Retinal pigment epithelial cell (primary cell): ENCODE measurements at regions not wholly inside any gene's neighbourhood (a gene's known extent, or its start where the extent isn't known, plus 50 kb on each side); places are given as distances from the start of the nearest gene placed in this dataset.

ENCODE experiments used
- DNase-seq: peaks from one replicate; pipeline ENCODE4 v3.0.0-alpha.2; 2010; ENCODE audit warnings: low read depth
- H3K4me3 ChIP-seq: 2 replicates; pipeline ENCODE4 v1.5.1; 2011; ENCODE audit warnings: mild to moderate bottlenecking, low read length, control low read depth, moderate library complexity
- TF ChIP-seq, protein P1 (sequence below): conservative IDR thresholded peaks from 2 replicates; pipeline ENCODE4 v1.5.1; 2011; ENCODE audit warnings: low read depth, low read length, control low read depth, inconsistent platforms

GRCh38 chr2:42846026-42846425 is 53.6 kb upstream of the HAAO start:
- no peak for DNase-seq
- no peak overlapping the region for H3K4me3 ChIP-seq
- TF ChIP-seq, protein P1, sequence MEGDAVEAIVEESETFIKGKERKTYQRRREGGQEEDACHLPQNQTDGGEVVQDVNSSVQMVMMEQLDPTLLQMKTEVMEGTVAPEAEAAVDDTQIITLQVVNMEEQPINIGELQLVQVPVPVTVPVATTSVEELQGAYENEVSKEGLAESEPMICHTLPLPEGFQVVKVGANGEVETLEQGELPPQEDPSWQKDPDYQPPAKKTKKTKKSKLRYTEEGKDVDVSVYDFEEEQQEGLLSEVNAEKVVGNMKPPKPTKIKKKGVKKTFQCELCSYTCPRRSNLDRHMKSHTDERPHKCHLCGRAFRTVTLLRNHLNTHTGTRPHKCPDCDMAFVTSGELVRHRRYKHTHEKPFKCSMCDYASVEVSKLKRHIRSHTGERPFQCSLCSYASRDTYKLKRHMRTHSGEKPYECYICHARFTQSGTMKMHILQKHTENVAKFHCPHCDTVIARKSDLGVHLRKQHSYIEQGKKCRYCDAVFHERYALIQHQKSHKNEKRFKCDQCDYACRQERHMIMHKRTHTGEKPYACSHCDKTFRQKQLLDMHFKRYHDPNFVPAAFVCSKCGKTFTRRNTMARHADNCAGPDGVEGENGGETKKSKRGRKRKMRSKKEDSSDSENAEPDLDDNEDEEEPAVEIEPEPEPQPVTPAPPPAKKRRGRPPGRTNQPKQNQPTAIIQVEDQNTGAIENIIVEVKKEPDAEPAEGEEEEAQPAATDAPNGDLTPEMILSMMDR = no peak

GRCh38 chr2:42844901-42845821 is 52.8 kb upstream of the HAAO start:
- H3K4me3 ChIP-seq = no peak overlapping the region
- no peak for DNase-seq
- TF ChIP-seq, protein P1 = no peak

DNA sequence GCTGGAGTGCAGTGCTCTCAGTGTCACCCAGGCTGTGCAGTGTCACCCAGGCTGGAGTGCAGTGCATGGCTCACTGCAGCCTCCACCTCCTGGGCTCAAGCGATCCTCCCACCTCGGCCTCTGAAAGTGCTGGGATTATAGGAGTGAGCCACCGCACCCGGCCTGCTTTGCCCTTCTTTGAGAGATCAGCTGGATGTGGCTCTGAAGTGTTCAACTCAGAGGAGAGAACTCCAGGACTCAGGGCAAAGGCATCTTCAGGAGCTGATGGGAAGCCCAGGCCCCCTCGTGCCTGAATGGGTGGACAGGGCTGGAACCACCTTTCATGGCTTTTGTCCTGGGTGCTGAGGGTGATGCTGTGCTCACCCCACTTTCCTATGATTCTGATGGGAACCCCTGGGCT is 52.0 kb upstream of the HAAO start:
- TF ChIP-seq, protein P1 = no peak
- DNase-seq = no peak
- H3K4me3 ChIP-seq = no peak overlapping the region

DNA sequence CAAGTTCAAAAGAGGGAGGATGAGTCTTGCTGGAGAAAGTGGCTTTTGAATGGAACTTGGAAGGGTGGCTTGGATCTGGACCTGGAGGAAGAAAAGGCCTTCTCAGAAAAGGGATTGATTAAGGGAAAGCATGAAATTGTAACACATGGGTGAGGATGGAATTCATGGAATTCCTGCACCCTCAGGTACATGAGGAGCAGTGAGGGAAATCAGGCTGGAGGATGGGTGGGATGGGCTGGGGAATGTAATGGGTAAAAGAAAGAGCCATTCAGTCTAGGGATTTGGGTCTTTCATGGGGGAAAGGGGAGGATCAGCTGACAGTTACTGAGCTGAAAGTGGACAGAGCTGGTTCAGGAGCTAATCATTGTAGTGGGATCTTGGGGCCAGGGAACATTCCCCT is 51.2 kb upstream of the HAAO start:
- no peak for DNase-seq
- TF ChIP-seq, protein P1 = no peak
- H3K4me3 ChIP-seq = no peak overlapping the region

GRCh38 chr2:42843131-42843530 is 50.7 kb upstream of the HAAO start:
- H3K4me3 ChIP-seq = no peak overlapping the region
- DNase-seq = no peak
- TF ChIP-seq, protein P1 = no peak

- TF ChIP-seq, protein P1 = no peak
- no peak for DNase-seq
- no peak overlapping the region for H3K4me3 ChIP-seq
Measured at GRCh38 chr2:42842466-42842865, 50.1 kb upstream of the HAAO start.
